ENCODE measurements at regions not wholly inside any gene's neighbourhood (a gene's known extent, or its start where the extent isn't known, plus 50 kb on each side); places are given as distances from the start of the nearest gene placed in this dataset.

- H3K4me2 ChIP-seq (ENCODE audit: insufficient read depth, low read length): no peak overlapping the region
- WGBS (ENCODE audit: insufficient coverage, low coverage, missing lambda C conversion rate): 0% methylated on average over 1 of the region's 1 CpG
- FAIRE-seq: no peak
- H4K20me1 ChIP-seq (replicated peaks; ENCODE audit: control insufficient read depth, insufficient read depth, low read length): no peaks in the 10 kb centered on the region
- no peaks in the 10 kb centered on the region for H3K4me1 ChIP-seq (replicated peaks in 1 of 2; ENCODE audit: control insufficient read depth in 2 of 2, insufficient read depth in 2 of 2, low read length in 2 of 2)
- no peaks in the 10 kb centered on the region for H3K9me3 ChIP-seq (replicated peaks; ENCODE audit: control insufficient read depth, insufficient read depth, low read depth, low read length)
- H3K9me1 ChIP-seq (ENCODE audit: control insufficient read depth, insufficient read depth, low read length): no peaks in the 10 kb centered on the region
- H3K27ac ChIP-seq (ENCODE audit: extremely low read depth, low read depth, low read length): no peak overlapping the region
- no peaks in the 10 kb centered on the region for H3K79me2 ChIP-seq (ENCODE audit: control insufficient read depth, insufficient read depth, low read length)
- no peak for DNase-seq (ENCODE audit: extremely low read depth in 1 of 4, low spot score in 3 of 4)
- H3K9ac ChIP-seq (ENCODE audit: insufficient read depth in 1 of 2, low read depth in 2 of 2, low read length in 2 of 2): no peak overlapping the region
- no peak overlapping the region for H2AFZ ChIP-seq (ENCODE audit: low read depth, low read length)
- no peak overlapping the region for H3K4me3 ChIP-seq
- BruUV-seq (replicated peaks): no TSS peak
- no peaks in the 10 kb centered on the region for H3K27me3 ChIP-seq (ENCODE audit: control insufficient read depth in 2 of 2, insufficient read depth in 2 of 2, low read length in 2 of 2)
- POLR2A ChIA-PET: no interaction called here
- H3K36me3 ChIP-seq (ENCODE audit: control insufficient read depth, insufficient read depth, low read length): no peaks in the 10 kb centered on the region
- TF ChIP-seq MCM7 (IDR thresholded peaks at IDR 0.05) (no peak), MAFF (IDR thresholded peaks at IDR 0.05; ENCODE audit: low read length) (peak; percentile 66), MAFK (IDR thresholded peaks at IDR 0.05; ENCODE audit: low read length) (peak; percentile 81), SMAD3 (CRISPR knock-in tag; conservative IDR thresholded peaks at IDR 0.05) (no peak), ZNF316 (IDR thresholded peaks at IDR 0.05) (peak; percentile 22; the same call in 1 of the 2 replicates)
- CTCF ChIA-PET (ENCODE audit: low intra/inter-chr PET ratio): no interaction called here
- no peak for ATAC-seq
- intact Hi-C loops (cut with micrococcal nuclease) (no loop called here), in situ Hi-C loops (cut with MboI) (no loop called here)
Observed at GRCh38 chr5:101948615-101949014, 347.5 kb downstream of the SLCO4C1 start.

GRCh38 chr5:101943784-101944183, 352.3 kb downstream of the SLCO4C1 start:
- POLR2A ChIA-PET: no interaction called here
- ATAC-seq (no peak), DNase-seq (ENCODE audit: extremely low read depth in 1 of 4, low spot score in 3 of 4) (no peak), FAIRE-seq (no peak)
- no peaks in the 10 kb centered on the region for H3K9me3 ChIP-seq (replicated peaks; ENCODE audit: control insufficient read depth, insufficient read depth, low read depth, low read length)
- TF ChIP-seq JUND (IDR thresholded peaks at IDR 0.05; ENCODE audit: borderline replicate concordance, low read depth, low read length) (no peak), JUND (tag; IDR thresholded peaks at IDR 0.05; ENCODE audit: borderline replicate concordance, low read depth, low read length) (no peak), NCOA1 (IDR thresholded peaks at IDR 0.05; ENCODE audit: low read depth) (no peak), AFF1 (IDR thresholded peaks at IDR 0.05; ENCODE audit: low read depth in 1 of 2, partially characterized antibody in 2 of 2) (no peak), HIVEP1 (CRISPR knock-in tag; IDR thresholded peaks at IDR 0.05) (no peak), DPF2 (IDR thresholded peaks at IDR 0.05) (no peak), ZNF224 (CRISPR knock-in tag; IDR thresholded peaks at IDR 0.05) (no peak)
- intact Hi-C loops (cut with micrococcal nuclease) (no loop called here), in situ Hi-C loops (cut with MboI) (no loop called here)
- no peaks in the 10 kb centered on the region for H3K4me1 ChIP-seq (replicated peaks in 1 of 2; ENCODE audit: control insufficient read depth in 2 of 2, insufficient read depth in 2 of 2, low read length in 2 of 2)
- H3K27me3 ChIP-seq (ENCODE audit: control insufficient read depth in 2 of 2, insufficient read depth in 2 of 2, low read length in 2 of 2): no peaks in the 10 kb centered on the region
- no peak overlapping the region for H3K4me3 ChIP-seq
- H3K4me2 ChIP-seq (ENCODE audit: insufficient read depth, low read length): no peak overlapping the region
- H3K9me1 ChIP-seq (ENCODE audit: control insufficient read depth, insufficient read depth, low read length): no peaks in the 10 kb centered on the region
- no peaks in the 10 kb centered on the region for H3K36me3 ChIP-seq (ENCODE audit: control insufficient read depth, insufficient read depth, low read length)
- no peak overlapping the region for H3K27ac ChIP-seq (ENCODE audit: extremely low read depth, low read depth, low read length)
- no peaks in the 10 kb centered on the region for H4K20me1 ChIP-seq (replicated peaks; ENCODE audit: control insufficient read depth, insufficient read depth, low read length)
- BruUV-seq (replicated peaks): no TSS peak
- H3K9ac ChIP-seq (ENCODE audit: insufficient read depth in 1 of 2, low read depth in 2 of 2, low read length in 2 of 2): no peak overlapping the region
- no peaks in the 10 kb centered on the region for H3K79me2 ChIP-seq (ENCODE audit: control insufficient read depth, insufficient read depth, low read length)
- CTCF ChIA-PET (ENCODE audit: low intra/inter-chr PET ratio): no interaction called here
- H2AFZ ChIP-seq (ENCODE audit: low read depth, low read length): no peak overlapping the region
- WGBS (ENCODE audit: insufficient coverage, low coverage, missing lambda C conversion rate): 0% methylated on average over 1 of the region's 1 CpG

Measured in K562 (cell line).